GM12864 (cell line): ENCODE measurements at regions not wholly inside any gene's neighbourhood (a gene's known extent, or its start where the extent isn't known, plus 50 kb on each side); places are given as distances from the start of the nearest gene placed in this dataset.

Experiments
- DNase-seq: peaks from one replicate; pipeline ENCODE4 v3.0.0-alpha.2; 2011; ENCODE audit warnings: low read depth
- H3K4me3 ChIP-seq: 2 replicates; pipeline ENCODE4 v1.5.1; 2011; ENCODE audit warnings: mild to moderate bottlenecking, low read depth, low read length, control low read depth
- CTCF ChIP-seq: IDR thresholded peaks from 2 replicates; pipeline ENCODE4 v1.5.1; 2011; ENCODE audit warnings: low read depth, mild to moderate bottlenecking, moderate library complexity, low read length, control low read depth, inconsistent platforms; ENCODE audit errors: missing control alignments

GRCh38 chr3:76028774-76029173 lies 243.4 kb upstream of the ZNF717 start:
- TF ChIP-seq CTCF = no peak
- no peak overlapping the region for H3K4me3 ChIP-seq
- no peak for DNase-seq

- TF ChIP-seq CTCF = no peak
- DNase-seq = no peak
These were observed 249.3 kb upstream of the ZNF717 start for GRCh38 chr3:76034649-76035048.

GRCh38 chr3:76035117-76035516 lies 249.8 kb upstream of the ZNF717 start:
- H3K4me3 ChIP-seq = no peak overlapping the region
- no peak for TF ChIP-seq CTCF
- DNase-seq = no peak

More at GRCh38 chr3:76034649-76035048, 249.3 kb upstream of the ZNF717 start:
- H3K4me3 ChIP-seq = no peak overlapping the region

- no peak overlapping the region for H3K4me3 ChIP-seq
- TF ChIP-seq CTCF = no peak
These were observed 253.6 kb upstream of the ZNF717 start for GRCh38 chr3:76038949-76039348.

GRCh38 chr3:76039431-76039830 lies 254.1 kb upstream of the ZNF717 start:
- no peak overlapping the region for H3K4me3 ChIP-seq
- DNase-seq = no peak
- TF ChIP-seq CTCF = no peak

More at GRCh38 chr3:76038949-76039348, 253.6 kb upstream of the ZNF717 start:
- DNase-seq = no peak

- DNase-seq = no peak
- no peak for TF ChIP-seq CTCF
- no peak overlapping the region for H3K4me3 ChIP-seq
These were observed 255.6 kb upstream of the ZNF717 start for GRCh38 chr3:76040946-76041345.

- no peak for DNase-seq
- TF ChIP-seq CTCF = no peak
- no peak overlapping the region for H3K4me3 ChIP-seq
These were observed 258.4 kb upstream of the ZNF717 start for GRCh38 chr3:76043746-76044145.
